HG03520 (cell line): ENCODE measurements at regions not wholly inside any gene's neighbourhood (a gene's known extent, or its start where the extent isn't known, plus 50 kb on each side); places are given as distances from the start of the nearest gene placed in this dataset.
A peak's percentile ranks its signal among the peaks of the same experiment; 100 is the strongest.
"Not testable (repeated sequence)": the region's sequence is repeated elsewhere in the genome, so short reads cannot be mapped to it uniquely, and the experiment has no call there.

Source experiments
- ATAC-seq: cut with Tn5 transposase; IDR thresholded peaks from one replicate; pipeline ENCODE4 v1.9.1; 2021; ENCODE audit warnings: mild to moderate bottlenecking, moderate library complexity; ENCODE audit not compliant: unreplicated experiment

DNA sequence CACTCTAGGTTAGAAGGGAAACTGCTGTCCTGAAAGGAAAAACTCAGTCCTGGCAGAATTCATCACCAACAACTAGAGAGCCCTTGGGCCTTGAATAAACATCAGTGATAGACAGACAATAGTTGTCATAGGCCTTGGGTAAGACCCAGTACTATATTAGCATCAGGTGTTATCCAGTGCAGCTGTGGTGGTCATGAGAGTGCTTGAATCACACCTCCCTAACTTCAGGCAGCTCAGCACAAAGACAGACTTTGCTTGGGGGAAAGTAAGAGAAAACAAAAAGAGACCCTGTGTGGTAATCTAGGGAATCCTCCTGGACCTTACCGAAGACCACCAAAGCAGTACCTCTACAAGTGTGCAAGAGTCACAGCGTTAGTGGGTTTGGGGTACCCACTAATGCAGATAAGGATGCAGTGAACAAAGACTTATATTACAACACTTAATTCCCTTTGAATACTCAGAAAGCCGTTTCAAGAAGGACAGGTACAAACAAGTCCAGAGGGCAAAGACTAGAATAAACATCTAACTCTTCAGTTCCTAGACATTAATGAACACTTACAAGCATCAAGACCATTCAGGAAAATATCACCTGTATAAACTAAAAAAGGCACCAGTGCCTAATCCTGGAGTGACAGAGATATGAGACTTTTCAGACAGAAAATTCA lies 332.3 kb upstream of the EPHA3 start:
- ATAC-seq = no peak

DNA sequence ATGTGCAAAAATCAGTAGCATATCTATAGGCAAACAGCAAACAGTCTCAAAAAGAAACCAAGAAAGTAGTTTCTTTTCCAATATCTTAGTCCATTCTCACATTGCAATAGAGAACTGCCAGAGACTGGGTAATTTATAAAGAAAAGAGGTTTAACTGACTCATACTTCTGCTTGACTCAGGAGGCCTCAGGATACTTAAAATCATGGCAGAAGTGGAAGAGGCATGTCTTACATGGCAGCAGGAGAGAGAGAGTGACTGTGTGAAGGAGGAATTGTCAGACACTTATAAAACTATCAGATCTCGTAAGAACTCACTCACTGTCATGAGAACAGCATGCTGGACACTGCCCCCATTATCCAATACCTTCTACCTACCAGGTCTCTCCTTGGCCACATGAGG lies 327.9 kb upstream of the EPHA3 start:
- no peak for ATAC-seq

DNA sequence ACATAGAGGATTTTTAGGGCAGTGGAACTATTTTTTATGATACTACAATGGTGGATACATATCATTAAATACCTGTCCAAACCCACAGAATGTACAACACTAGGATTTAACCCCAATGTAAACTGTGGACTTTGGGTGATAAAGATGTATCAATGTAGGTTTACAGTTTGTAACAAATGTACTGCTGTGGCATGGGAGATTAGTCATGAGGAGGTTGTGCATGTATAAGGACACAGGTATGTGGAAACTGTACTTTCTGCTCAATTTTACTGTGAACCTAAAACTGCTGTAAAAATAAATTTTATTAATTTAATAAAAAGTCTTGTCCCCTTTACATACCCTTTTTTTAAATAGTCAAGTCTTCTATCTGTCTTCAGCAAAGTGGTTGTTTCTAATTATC lies 322.5 kb upstream of the EPHA3 start:
- no peak for ATAC-seq

DNA sequence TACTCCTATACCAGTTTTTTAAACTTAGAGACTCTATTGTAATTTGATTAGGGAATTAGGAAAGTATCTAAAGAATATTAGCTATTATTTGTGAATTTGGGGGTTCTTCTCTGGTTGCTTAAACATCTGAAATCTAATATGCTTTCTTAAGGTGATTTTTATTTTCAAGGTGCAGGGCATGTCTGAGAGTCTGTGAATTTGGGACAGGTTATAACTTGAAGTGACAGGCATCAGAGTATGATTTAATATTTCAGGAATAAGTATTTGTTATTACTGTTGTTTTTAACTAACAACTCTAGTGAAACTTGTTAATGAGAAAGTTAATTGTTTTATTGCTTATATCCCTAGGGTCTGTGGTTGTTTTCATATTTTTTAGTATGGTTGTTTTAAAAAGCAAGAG lies 321.6 kb upstream of the EPHA3 start:
- no peak for ATAC-seq

DNA sequence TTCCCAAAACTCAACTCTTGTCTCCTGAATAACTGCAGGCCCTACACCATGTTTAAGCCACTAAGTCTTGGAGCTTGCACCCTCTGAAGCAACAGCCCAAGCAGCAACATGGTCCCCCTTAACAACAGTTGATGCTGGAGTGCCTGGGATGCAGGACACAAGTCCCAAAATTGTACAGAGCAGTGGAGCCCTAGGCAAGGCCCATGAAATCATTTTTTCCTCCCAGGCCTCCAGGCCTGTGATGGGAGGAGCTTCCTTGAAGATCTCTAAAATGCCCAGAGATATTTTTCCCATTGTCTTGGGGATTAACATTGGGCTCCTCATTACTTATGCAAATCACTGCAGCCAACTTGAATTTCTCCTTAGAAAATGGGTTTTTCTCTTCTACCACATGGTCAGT lies 311.9 kb upstream of the EPHA3 start:
- ATAC-seq = no peak

DNA sequence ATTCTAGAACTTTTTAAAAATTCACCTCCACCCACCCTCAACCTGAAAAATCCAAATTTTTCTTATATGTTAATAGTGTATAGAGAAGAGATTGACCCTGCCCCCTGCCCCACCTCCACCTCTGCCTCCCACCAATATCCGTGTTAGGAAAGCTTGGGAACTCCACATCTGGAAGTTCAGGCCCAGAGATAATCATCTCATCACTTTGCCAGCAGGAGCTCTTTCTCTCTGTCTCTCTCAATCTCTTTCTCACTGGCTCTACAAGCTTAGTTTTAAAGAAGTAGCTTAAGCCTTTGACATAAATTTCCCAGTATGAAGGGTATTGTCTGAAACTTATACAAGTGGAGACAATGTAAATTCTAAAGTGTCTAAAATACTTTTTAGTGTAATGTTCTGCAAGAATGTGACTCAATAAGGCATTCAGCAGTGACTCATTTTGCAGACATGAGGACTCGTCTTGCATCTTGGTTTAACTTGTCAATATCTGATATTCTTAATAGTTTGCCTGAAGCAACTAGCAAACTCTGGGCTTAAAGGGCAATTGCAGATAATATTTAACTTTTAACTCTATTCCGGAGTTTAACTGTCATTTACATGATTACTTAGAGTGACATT lies 299.8 kb upstream of the EPHA3 start:
- no peak for ATAC-seq

DNA sequence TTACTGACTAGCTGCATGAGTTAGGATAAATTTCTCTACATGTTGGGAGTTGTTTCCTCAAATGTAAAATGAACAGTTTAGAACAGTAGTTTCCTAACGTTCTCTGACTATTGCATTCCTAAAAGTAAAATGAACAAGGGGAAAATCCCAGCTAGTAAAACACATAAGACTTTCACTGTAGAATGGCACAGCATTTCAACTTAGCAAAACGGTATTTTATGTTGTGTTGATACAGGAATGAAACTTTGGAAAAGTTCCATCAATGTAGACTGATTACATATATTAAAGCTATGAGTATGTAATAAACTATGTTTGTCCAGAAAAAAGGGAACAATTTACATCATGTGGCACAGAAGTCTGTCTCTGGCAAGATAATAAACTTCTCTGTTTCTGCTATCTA lies 297.4 kb upstream of the EPHA3 start:
- no peak for ATAC-seq

DNA sequence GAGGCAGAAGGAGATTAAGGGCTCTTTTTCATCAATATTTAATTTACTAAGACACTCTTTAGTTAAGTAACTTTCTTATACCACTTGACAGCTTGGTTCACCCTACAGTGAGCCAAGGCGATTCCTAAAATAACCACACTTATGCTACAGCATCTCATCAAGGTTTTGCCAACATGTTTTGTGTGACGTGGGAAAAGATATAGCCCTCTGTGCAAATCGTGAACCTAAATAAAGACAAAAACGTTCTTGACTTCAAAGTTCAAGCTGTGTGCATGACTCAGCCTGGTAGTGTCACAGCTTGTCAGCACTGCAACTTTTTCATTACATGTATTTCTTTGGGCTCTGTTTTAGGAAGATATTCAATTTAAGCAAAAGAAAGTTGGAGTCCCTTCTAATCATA lies 297.0 kb upstream of the EPHA3 start:
- ATAC-seq = no peak

DNA sequence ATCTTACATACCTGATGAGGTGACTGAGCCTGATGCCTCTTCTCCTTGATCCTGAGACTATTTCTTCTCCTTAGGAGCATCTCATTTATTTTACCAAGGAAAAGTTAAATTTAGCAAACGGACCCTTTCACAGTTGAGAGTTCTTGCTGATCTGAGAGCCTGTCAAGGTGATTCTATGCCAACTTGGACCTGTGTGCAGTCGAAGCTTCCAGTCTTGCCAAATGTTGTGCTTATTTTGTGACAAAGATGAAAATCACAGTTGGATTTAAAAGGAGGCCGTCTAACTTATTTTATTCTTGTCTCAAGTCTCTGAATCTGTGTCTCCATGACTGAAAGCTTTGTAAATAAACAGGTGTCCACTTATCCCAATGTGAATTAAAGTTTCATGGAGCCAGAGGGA lies 296.3 kb upstream of the EPHA3 start:
- no peak for ATAC-seq

DNA sequence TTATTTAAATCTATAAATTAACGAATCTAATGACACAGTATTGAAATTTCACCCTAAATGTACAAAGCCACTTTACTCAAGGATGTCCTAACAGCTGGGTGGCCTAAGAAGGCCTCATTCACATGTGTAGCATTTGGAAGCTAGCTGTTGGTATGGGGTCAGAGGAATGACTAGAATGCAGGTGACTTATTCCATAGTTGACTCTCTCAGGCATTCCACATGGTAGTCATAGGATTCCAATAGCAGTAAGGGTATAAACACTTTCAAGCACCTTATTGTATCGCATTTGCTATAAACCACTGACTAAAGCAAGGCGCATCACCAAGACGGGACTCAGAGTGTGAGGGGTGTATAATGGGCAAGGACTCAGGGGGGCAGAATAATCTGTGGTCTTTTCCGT lies 294.8 kb upstream of the EPHA3 start:
- ATAC-seq = no peak

DNA sequence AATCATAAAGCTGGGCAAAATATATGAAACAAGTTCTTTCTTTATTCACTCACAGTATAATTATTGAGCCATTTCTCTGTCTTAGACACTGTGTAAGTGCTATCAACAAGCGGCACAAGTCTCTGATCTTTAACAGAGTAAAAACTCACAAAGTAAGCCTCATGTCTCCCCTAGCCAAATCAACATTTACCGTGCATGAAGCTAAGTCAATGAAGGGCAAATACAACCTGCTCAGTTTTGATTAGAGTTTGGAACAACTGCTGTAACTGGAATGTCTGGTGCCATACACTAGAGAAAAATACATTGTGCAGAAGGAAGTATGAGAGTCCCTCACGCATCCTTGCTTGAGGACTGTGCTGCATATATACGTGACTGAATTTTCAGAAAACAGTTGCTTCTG lies 291.0 kb upstream of the EPHA3 start:
- no peak for ATAC-seq

DNA sequence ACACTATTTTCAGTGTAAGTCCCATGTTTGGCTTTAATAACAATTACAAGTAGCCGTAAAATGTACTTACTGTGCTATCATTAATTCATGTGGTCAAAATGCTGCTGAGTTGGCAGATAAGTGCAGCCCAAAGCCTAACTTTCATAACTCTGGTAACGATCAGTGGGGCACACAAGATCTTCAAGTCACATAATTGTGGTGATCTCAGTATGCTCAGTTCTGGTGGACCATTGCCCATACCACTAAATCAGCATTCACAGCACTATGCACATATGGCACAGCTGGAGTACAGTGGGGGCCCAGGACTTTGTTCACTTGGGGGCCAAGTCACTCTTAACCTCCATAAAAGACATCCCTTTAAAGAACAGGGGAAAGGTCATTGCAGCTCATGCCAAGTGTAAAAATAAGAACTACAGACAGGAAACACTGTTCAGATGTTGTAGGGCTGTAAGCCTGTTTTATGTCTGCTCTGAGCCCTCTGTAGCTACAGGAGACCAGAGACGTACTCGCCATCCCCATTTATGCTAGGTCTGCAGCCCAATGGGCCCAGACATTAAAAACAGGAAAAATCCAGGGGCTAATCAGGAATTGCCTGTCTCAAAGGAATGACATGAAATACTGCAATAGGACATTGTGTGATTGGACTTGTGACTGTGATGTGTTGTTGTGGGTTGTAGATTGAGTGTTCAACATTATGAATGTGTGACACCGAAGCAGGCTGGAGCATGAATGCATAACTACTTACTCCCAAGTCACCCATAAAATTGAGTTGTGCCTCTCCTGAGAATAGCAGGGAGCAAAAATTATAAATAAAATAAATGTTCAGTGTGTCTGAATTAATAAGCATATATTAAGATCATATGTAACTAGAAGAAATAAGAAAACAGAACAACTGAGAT lies 282.5 kb upstream of the EPHA3 start:
- no peak for ATAC-seq

DNA sequence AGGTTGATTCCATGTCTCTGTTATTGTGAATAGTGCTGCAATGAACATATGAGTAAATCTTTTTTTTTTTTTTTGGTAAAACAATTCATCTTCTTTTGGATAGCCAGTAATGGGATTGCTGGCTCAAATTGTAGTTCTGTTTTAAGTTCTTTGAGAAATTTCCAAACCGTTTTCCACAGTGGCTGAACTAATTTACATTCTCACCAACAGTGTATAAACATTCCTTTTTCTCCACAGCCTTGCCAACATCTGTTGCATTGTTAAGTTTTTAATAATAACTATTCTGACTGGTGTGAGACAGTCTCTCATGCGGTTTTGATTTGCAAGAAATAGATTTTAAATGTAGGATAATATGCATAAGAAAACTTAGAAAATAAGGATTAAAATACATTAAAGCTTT lies 279.0 kb upstream of the EPHA3 start:
- ATAC-seq = no peak

DNA sequence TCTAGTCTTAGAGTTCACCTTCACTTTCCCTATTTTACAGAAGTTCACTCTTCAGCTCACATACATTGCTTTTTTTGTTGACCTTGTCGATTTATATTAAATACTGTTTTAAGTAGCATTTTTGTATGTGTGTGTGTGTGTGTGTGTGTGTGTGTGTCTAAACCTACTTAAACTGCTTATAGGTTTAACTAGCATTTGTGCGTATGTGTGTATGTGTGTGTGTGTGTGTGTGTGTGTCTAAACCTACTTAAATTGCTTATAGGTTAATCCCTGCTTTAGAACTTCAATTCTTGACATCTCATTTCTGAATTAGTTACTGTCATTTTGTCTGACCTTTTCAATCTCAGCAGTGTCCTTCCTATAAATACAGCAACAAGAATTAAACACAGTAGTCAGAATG lies 254.8 kb upstream of the EPHA3 start:
- ATAC-seq = no peak

DNA sequence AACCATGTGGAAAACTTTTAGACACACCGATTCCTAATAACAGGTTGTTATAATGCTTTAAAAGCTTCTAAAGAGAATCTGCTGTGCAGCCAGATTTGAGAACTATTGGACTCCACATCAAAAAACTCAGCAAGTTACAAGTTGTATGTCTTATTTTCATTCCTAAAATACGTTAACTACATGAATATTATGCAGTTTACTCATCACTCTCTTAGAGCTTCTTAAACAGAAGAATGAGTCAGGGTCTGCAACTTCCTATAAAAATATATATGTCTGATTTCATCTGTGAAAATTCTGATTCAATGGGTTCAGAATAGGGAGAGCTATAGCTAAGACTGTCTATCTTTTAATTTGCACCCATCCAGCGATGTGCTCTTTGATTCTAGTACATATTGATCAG lies 244.2 kb upstream of the EPHA3 start:
- ATAC-seq = no peak

DNA sequence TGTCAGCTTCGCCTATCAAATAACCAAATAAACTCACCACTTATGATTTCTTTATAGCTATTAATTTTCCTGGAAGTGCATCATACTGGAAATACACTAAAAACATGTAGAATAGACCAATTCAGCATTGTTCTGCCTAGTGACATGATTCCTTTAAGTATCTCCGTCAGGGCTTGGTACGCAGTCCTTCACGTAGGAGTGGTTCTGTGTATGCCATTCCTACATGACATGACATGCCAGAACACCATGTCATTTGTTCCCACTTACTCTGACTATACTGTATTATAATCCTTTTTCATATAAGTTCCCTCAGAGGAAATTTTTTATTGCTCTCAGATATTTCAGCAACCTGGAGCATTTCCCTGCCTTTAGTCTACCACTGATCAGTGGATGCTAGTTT lies 230.7 kb upstream of the EPHA3 start:
- no peak for ATAC-seq

DNA sequence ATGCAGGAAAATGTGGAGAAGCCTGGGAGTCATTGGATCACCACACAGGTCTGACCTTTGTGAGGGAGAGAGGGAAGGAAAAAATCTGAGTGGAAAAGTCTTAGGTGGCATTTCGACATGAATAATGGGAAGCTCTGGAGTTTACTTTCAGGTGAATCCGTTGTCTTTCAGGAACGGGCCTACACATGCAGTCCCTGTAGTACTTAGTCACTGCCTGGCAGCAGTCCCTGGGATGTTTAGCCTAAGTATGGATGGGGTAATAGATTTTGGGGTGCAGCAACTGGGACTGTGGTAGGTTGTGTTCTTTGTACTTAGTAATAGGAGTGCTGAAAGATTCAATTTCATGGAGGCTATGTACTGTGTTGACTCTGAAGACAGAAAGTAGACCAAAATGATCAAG lies 227.5 kb upstream of the EPHA3 start:
- no peak for ATAC-seq

DNA sequence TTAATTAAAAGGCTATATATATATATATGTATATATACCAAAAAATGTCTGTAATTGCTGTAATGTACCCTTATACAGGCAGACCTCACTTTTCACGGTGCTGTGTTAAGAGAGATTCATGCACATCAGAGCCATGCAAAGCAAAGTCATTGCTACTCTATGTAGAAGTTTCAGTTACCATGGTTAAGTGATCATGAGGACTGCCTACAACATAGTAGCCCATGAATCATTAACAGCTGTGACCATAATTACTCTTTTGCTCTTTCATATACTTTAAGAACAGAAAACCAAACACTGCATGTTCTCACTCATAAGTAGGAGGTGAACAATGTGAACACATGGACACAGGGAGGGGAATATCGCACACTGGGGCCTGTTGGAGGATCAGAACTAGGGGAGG lies 225.3 kb upstream of the EPHA3 start:
- ATAC-seq = peak; percentile 96

DNA sequence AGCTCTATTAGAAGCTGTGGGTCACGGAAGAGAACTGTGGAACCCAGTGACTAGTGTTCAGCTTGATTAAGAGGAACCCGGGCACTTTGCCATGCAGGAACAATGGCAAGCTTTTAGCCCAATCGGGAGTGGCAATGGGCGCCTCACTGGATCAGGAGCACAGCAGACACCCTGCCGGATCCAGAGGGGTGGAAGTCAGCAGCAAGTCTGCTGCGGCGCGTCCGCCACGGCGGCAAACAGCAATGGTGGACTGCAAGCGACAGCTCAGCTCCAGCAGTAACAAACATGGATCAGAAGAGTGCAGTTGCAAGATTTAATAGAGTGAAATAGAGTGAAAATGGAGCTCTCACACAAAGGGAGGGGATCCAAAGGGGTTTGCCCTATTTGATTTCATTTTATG lies 220.8 kb upstream of the EPHA3 start:
- not testable (repeated sequence) for ATAC-seq

DNA sequence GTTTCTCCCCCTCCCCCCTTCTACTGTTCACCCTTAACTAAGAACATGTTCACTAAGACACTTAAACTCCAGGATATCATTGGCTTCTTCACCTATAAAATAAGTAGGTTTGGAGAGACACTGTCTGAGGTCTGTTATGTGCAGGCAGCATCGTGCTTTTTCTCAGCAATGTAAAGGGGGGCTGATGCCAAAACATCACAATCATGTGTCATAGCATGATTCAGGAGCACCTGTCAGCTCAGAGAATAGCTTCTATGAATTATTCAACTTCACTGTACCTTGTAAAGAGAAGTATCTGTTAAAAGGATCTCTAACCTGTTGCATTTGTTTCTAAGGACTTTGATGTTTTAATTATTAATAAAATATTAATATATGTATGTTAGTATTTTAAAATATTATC lies 211.4 kb upstream of the EPHA3 start:
- no peak for ATAC-seq

DNA sequence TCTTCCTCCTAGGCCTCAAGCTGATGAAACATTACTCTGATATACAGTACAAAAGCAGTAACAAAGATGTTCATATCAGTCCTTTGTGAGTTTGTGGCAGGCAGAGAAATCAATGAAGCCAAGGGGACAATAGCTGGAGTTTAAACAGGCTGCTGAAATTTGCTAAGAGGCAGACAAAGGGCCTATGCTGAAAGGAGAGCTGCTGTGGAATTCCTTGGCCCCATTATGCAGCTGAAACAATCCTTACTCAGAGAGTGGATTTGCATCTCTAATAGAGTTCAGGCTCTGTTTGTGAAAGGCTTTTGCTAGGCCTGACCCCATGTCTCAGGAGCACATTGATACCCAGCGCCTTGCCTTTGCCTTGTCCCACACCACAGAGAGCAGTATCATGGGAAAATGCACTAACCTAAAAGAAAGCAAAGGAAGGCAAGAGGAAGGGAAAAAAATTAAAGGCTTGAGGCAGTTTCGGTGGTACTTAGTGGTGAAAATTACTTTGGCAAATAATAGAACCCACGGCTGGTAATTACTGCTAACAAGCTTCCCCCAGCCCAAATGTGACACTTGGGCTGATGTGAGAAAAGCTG lies 195.0 kb upstream of the EPHA3 start:
- ATAC-seq = no peak

DNA sequence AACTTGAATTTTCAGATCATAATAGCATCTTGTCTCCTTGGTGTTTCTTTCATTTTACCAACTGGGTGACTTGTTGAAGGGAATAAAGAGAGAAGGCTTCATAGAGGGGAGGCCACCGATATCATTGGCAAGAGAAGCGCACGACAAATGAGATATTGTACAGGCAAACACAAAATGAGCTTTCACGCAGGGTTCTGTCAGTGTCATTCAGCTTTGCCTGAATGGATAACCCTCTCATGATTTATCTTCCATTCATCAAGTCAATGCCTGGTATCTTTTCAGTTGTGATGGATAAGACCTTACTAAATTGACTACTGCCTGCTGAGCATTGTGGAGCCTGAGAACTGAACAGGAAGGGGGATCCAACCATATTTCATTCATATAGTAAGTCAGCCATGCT lies 188.6 kb upstream of the EPHA3 start:
- ATAC-seq = no peak
